ENCODE measurements at regions not wholly inside any gene's neighbourhood (a gene's known extent, or its start where the extent isn't known, plus 50 kb on each side); places are given as distances from the start of the nearest gene placed in this dataset.

GRCh38 chr7:45486575-45486974 lies 87.6 kb upstream of the ADCY1 start:
- TF ChIP-seq TEAD4 (IDR thresholded peaks at IDR 0.05) (no peak), USF1 (IDR thresholded peaks at IDR 0.05) (no peak), FOXM1 (IDR thresholded peaks at IDR 0.05; ENCODE audit: borderline replicate concordance, low read depth) (no peak), ZBTB7A (IDR thresholded peaks at IDR 0.05; ENCODE audit: low read depth) (no peak), CEBPB (IDR thresholded peaks at IDR 0.05) (no peak), NFIC (IDR thresholded peaks at IDR 0.05) (no peak), YY1 (IDR thresholded peaks at IDR 0.05; ENCODE audit: low read depth) (no peak), MAX (IDR thresholded peaks at IDR 0.05) (no peak), CREB1 (IDR thresholded peaks at IDR 0.05; ENCODE audit: low read depth) (no peak), REST (IDR thresholded peaks at IDR 0.05; ENCODE audit: low read depth) (no peak), EGR1 (IDR thresholded peaks at IDR 0.05) (no peak)

GRCh38 chr7:45494885-45495284 lies 79.3 kb upstream of the ADCY1 start:
- TF ChIP-seq MAX (IDR thresholded peaks at IDR 0.05) (no peak), REST (IDR thresholded peaks at IDR 0.05; ENCODE audit: low read depth) (no peak), FOXM1 (IDR thresholded peaks at IDR 0.05; ENCODE audit: borderline replicate concordance, low read depth) (no peak), USF1 (IDR thresholded peaks at IDR 0.05) (no peak), TAF1 (IDR thresholded peaks at IDR 0.05; ENCODE audit: low read depth) (no peak), RAD21 (IDR thresholded peaks at IDR 0.05; ENCODE audit: low read depth) (no peak), EP300 (IDR thresholded peaks at IDR 0.05; ENCODE audit: borderline replicate concordance) (no peak), CEBPB (IDR thresholded peaks at IDR 0.05) (no peak), TCF12 (IDR thresholded peaks at IDR 0.05; ENCODE audit: low read depth) (no peak), CREB1 (IDR thresholded peaks at IDR 0.05; ENCODE audit: low read depth) (no peak)

GRCh38 chr7:45495618-45496017 lies 78.5 kb upstream of the ADCY1 start:
- TF ChIP-seq MAX (IDR thresholded peaks at IDR 0.05): no peak
- TF ChIP-seq EGR1 (IDR thresholded peaks at IDR 0.05): no peak
- no peak for TF ChIP-seq NFIC (IDR thresholded peaks at IDR 0.05)
- no peak for TF ChIP-seq TCF12 (IDR thresholded peaks at IDR 0.05; ENCODE audit: low read depth)
- no peak for TF ChIP-seq TAF1 (IDR thresholded peaks at IDR 0.05; ENCODE audit: low read depth)
- no peak for TF ChIP-seq FOXM1 (IDR thresholded peaks at IDR 0.05; ENCODE audit: borderline replicate concordance, low read depth)
- no peak for TF ChIP-seq ZBTB7A (IDR thresholded peaks at IDR 0.05; ENCODE audit: low read depth)
- TF ChIP-seq USF1 (IDR thresholded peaks at IDR 0.05): no peak
- TF ChIP-seq RAD21 (IDR thresholded peaks at IDR 0.05; ENCODE audit: low read depth): no peak
- TF ChIP-seq YY1 (IDR thresholded peaks at IDR 0.05; ENCODE audit: low read depth): no peak
- no peak for TF ChIP-seq CREB1 (IDR thresholded peaks at IDR 0.05; ENCODE audit: low read depth)
- no peak for TF ChIP-seq TEAD4 (IDR thresholded peaks at IDR 0.05)
- TF ChIP-seq REST (IDR thresholded peaks at IDR 0.05; ENCODE audit: low read depth): no peak
- no peak for TF ChIP-seq CEBPB (IDR thresholded peaks at IDR 0.05)
- TF ChIP-seq EP300 (IDR thresholded peaks at IDR 0.05; ENCODE audit: borderline replicate concordance): no peak

- no peak for TF ChIP-seq CREB1 (IDR thresholded peaks at IDR 0.05; ENCODE audit: low read depth)
- no peak for TF ChIP-seq EGR1 (IDR thresholded peaks at IDR 0.05)
- no peak for TF ChIP-seq NFIC (IDR thresholded peaks at IDR 0.05)
- TF ChIP-seq TAF1 (IDR thresholded peaks at IDR 0.05; ENCODE audit: low read depth): no peak
- TF ChIP-seq EP300 (IDR thresholded peaks at IDR 0.05; ENCODE audit: borderline replicate concordance): no peak
- no peak for TF ChIP-seq USF1 (IDR thresholded peaks at IDR 0.05)
- no peak for TF ChIP-seq FOXM1 (IDR thresholded peaks at IDR 0.05; ENCODE audit: borderline replicate concordance, low read depth)
- TF ChIP-seq RAD21 (IDR thresholded peaks at IDR 0.05; ENCODE audit: low read depth): no peak
- no peak for TF ChIP-seq MAX (IDR thresholded peaks at IDR 0.05)
- TF ChIP-seq CEBPB (IDR thresholded peaks at IDR 0.05): no peak
Observed at GRCh38 chr7:45500257-45500656, 73.9 kb upstream of the ADCY1 start.

Measured in Ishikawa (cell line).